PC-3 (cell line): ENCODE measurements at regions not wholly inside any gene's neighbourhood (a gene's known extent, or its start where the extent isn't known, plus 50 kb on each side); places are given as distances from the start of the nearest gene placed in this dataset.

Experiments
- ATAC-seq: fragments of 200-7000 bp; cut with Tn5 transposase; 2 replicates; pipeline ENCODE4 v1.9.1; 2020; ENCODE audit warnings: mild to moderate bottlenecking, moderate library complexity
- BruUV-seq: library from RNA; stranded (reverse); fragments of 400-500 nt; replicated peaks from 2 replicates; lab custom pipeline; 2021; lab: Mats Ljungman, UMichigan
- CTCF ChIA-PET: fragments of 300-600 bp; sonication (Branson Sonifier 250); formaldehyde crosslinking; loops from one replicate; lab custom pipeline; 2022; ENCODE audit warnings: antibody characterized with exemption; lab: Charles Lee
- POLR2A ChIA-PET: fragments of 300-600 bp; sonication (Branson Sonifier 250); formaldehyde crosslinking; loops from one replicate; lab custom pipeline; 2022; ENCODE audit warnings: antibody characterized with exemption; ENCODE audit not compliant: unreplicated experiment; lab: Charles Lee
- DNase-seq: peaks from one replicate; pipeline ENCODE4 v3.0.0-alpha.2; 2015
- H2AFZ ChIP-seq: fragments of 300-600 bp; sonication (generic); 2 replicates; pipeline ENCODE4 v1.6.0; 2016; ENCODE audit warnings: antibody characterized with exemption, low read length
- H3F3A ChIP-seq: fragments of 300-600 bp; sonication (generic); one replicate; pipeline ENCODE4 v1.6.0; 2017; ENCODE audit warnings: antibody characterized with exemption, low read length, control low read depth, mild to moderate bottlenecking; ENCODE audit not compliant: unreplicated experiment
- H3K27ac ChIP-seq: fragments of 300-600 bp; sonication (generic); 2 replicates; pipeline ENCODE4 v1.5.1; 2016; ENCODE audit warnings: mild to moderate bottlenecking, low read length
- H3K27me3 ChIP-seq: fragments of 300-600 bp; sonication (generic); 2 replicates; pipeline ENCODE4 v1.6.1; 2016; ENCODE audit warnings: low read length, mixed read lengths
- H3K36me3 ChIP-seq: fragments of 300-600 bp; sonication (generic); 2 replicates; pipeline ENCODE4 v1.6.1; 2016; ENCODE audit warnings: low read depth, mixed run types, low read length, mixed read lengths
- H3K4me1 ChIP-seq: fragments of 300-600 bp; sonication (generic); 2 replicates; pipeline ENCODE4 v1.5.1; 2016; ENCODE audit warnings: low read length; ENCODE audit not compliant: insufficient read depth
- H3K4me2 ChIP-seq: fragments of 300-600 bp; sonication (generic); 2 replicates; pipeline ENCODE4 v1.6.0; 2016; ENCODE audit warnings: low read length
- H3K4me3 ChIP-seq: fragments of 300-600 bp; sonication (generic); 2 replicates; pipeline ENCODE4 v1.5.1; 2016; ENCODE audit warnings: mild to moderate bottlenecking, low read length, mixed read lengths
- H3K79me2 ChIP-seq: fragments of 300-600 bp; sonication (generic); 2 replicates; pipeline ENCODE4 v1.6.1; 2017; ENCODE audit warnings: low read length, mixed read lengths
- H3K9ac ChIP-seq: fragments of 300-600 bp; sonication (generic); 2 replicates; pipeline ENCODE4 v1.6.0; 2016; ENCODE audit warnings: mild to moderate bottlenecking, low read length
- H3K9me2 ChIP-seq: fragments of 300-600 bp; sonication (generic); replicated peaks from 2 replicates; pipeline ENCODE4 v1.6.1; 2016; ENCODE audit warnings: mixed run types, low read length, mixed read lengths
- H3K9me3 ChIP-seq: fragments of 300-600 bp; sonication (generic); 2 replicates; pipeline ENCODE4 v1.6.1; 2016; ENCODE audit warnings: low read length, mixed read lengths
- H4K20me1 ChIP-seq: fragments of 300-600 bp; sonication (generic); 2 replicates; pipeline ENCODE4 v1.6.1; 2016; ENCODE audit warnings: low read length, mixed read lengths
- EZH2 ChIP-seq: fragments of 300-600 bp; sonication (generic); IDR thresholded peaks from one replicate; pipeline ENCODE4 v1.6.1; 2017; ENCODE audit warnings: antibody characterized with exemption, mild to moderate bottlenecking, low read length; ENCODE audit not compliant: unreplicated experiment
- EZH2phosphoT487 ChIP-seq: fragments of 300-600 bp; sonication (generic); IDR thresholded peaks from 2 replicates; pipeline ENCODE4 v1.6.1; 2018; ENCODE audit warnings: mild to moderate bottlenecking, antibody characterized with exemption, low read length, borderline replicate concordance
- intact Hi-C: fragments of 100-400 bp; cut with micrococcal nuclease; formaldehyde crosslinking; loops from 2 replicates; pipeline ENCODE4 v1.9.0; 2023
- TF ChIP-seq, protein P1 (sequence below): fragments of 300-600 bp; sonication (generic); conservative IDR thresholded peaks from 2 replicates; pipeline ENCODE4 v1.5.1; 2017; ENCODE audit warnings: antibody characterized with exemption, low read depth, mild to moderate bottlenecking, low read length

DNA sequence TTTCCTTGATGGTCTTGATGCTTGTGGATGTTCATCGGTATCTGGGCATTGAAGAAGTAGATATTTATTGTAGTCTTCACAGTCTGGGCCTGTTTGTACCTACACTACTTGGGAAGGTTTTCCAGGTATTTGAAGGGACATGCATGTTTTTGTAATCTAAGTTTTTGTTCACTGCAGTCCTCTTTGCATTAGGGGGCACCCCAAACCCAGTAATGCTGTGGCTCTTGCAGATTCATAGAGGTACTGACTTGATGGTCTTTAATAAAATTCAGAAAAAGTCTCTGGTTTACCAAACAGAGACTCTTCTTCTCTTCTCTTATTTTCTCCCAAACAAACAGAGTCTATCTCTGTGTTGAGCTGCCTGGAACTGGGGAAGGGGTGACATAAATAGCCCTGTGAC, 150.9 kb upstream of the SLC16A7 start:
- Histone ChIP-seq H3K27ac (no peak overlapping the region), H3K79me2 (no peaks in the 10 kb centered on the region), H2AFZ (no peak overlapping the region), H3K4me3 (no peak overlapping the region), H3K36me3 (no peaks in the 10 kb centered on the region), H3K9me3 (no peaks in the 10 kb centered on the region), H3K9me2 (no peaks in the 10 kb centered on the region), H3K4me1 (no peaks in the 10 kb centered on the region), H3K4me2 (no peak overlapping the region), H3F3A (no peaks in the 10 kb centered on the region), H3K9ac (no peak overlapping the region), H3K27me3 (no peaks in the 10 kb centered on the region), H4K20me1 (no peaks in the 10 kb centered on the region)
- BruUV-seq: no TSS peak
- ChIA-PET CTCF (no interaction called here), POLR2A (no interaction called here)
- TF ChIP-seq EZH2phosphoT487 (no peak), EZH2 (no peak)
- TF ChIP-seq, protein P1, sequence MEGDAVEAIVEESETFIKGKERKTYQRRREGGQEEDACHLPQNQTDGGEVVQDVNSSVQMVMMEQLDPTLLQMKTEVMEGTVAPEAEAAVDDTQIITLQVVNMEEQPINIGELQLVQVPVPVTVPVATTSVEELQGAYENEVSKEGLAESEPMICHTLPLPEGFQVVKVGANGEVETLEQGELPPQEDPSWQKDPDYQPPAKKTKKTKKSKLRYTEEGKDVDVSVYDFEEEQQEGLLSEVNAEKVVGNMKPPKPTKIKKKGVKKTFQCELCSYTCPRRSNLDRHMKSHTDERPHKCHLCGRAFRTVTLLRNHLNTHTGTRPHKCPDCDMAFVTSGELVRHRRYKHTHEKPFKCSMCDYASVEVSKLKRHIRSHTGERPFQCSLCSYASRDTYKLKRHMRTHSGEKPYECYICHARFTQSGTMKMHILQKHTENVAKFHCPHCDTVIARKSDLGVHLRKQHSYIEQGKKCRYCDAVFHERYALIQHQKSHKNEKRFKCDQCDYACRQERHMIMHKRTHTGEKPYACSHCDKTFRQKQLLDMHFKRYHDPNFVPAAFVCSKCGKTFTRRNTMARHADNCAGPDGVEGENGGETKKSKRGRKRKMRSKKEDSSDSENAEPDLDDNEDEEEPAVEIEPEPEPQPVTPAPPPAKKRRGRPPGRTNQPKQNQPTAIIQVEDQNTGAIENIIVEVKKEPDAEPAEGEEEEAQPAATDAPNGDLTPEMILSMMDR: peak; percentile 43; the same call in 1 of the 2 replicates
- no peak; the same call in 1 of the 2 replicates for ATAC-seq
- intact Hi-C loops: no loop called here
- DNase-seq: peak; percentile 17

- no TSS peak for BruUV-seq
- ChIA-PET POLR2A (no interaction called here), CTCF (no interaction called here)
- Histone ChIP-seq H3K79me2 (no peaks in the 10 kb centered on the region), H3K9ac (no peak overlapping the region), H2AFZ (no peak overlapping the region), H3K9me3 (no peaks in the 10 kb centered on the region), H4K20me1 (no peaks in the 10 kb centered on the region), H3K4me1 (no peaks in the 10 kb centered on the region), H3K9me2 (no peaks in the 10 kb centered on the region), H3K36me3 (no peaks in the 10 kb centered on the region), H3K27me3 (no peaks in the 10 kb centered on the region), H3F3A (no peaks in the 10 kb centered on the region), H3K4me3 (no peak overlapping the region), H3K27ac (no peak overlapping the region), H3K4me2 (no peak overlapping the region)
- ATAC-seq: no peak
- intact Hi-C loops: no loop called here
- TF ChIP-seq, protein P1: no peak
- TF ChIP-seq EZH2phosphoT487 (no peak), EZH2 (no peak)
- DNase-seq: no peak
These were observed 163.8 kb upstream of the SLC16A7 start for GRCh38 chr12:59432057-59432456.

DNA sequence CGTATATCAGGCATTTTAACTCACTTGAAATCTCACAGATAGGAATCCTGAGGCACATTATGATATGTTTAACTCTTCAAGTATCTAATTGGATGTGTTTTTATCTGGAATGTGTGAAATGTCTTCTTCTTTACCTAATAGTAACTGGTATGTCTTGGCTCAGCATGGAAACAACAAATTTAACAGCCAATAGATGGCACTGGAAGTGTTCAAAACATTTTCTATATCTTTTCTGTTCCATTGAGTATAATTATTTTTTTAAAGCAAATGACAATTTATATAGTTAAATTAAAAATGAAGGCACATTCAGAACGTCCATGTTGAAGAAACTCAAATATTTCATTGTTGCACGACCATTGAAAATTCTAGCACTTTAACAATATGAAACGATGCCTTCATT, 164.6 kb upstream of the SLC16A7 start:
- ATAC-seq (peak; percentile 55), DNase-seq (peak; percentile 35)
- no peaks in the 10 kb centered on the region for H3K9me2 ChIP-seq
- no peaks in the 10 kb centered on the region for H3K4me1 ChIP-seq
- BruUV-seq: no TSS peak
- H3K4me3 ChIP-seq: no peak overlapping the region
- no peaks in the 10 kb centered on the region for H4K20me1 ChIP-seq
- H3K9ac ChIP-seq: no peak overlapping the region
- TF ChIP-seq, protein P1: peak; percentile 58
- no peak for TF ChIP-seq EZH2phosphoT487
- H3F3A ChIP-seq: no peaks in the 10 kb centered on the region
- intact Hi-C loops: loop anchor here (1.0 to 2.0 kb wide), 3 partner anchors 372 to 1063 kb away; no protein-coding TSS in a partner anchor
- POLR2A ChIA-PET: interaction anchor here (0.6 kb wide), 1 partner anchor 1547 kb away, joined by 3 read pairs; no protein-coding TSS in a partner anchor
- H3K27ac ChIP-seq: no peak overlapping the region
- H3K27me3 ChIP-seq: no peaks in the 10 kb centered on the region
- CTCF ChIA-PET: no interaction called here
- no peak overlapping the region for H2AFZ ChIP-seq
- H3K9me3 ChIP-seq: no peaks in the 10 kb centered on the region
- H3K36me3 ChIP-seq: no peaks in the 10 kb centered on the region
- no peaks in the 10 kb centered on the region for H3K79me2 ChIP-seq
- no peak overlapping the region for H3K4me2 ChIP-seq
